ENCODE measurements at regions not wholly inside any gene's neighbourhood (a gene's known extent, or its start where the extent isn't known, plus 50 kb on each side); places are given as distances from the start of the nearest gene placed in this dataset.

DNA sequence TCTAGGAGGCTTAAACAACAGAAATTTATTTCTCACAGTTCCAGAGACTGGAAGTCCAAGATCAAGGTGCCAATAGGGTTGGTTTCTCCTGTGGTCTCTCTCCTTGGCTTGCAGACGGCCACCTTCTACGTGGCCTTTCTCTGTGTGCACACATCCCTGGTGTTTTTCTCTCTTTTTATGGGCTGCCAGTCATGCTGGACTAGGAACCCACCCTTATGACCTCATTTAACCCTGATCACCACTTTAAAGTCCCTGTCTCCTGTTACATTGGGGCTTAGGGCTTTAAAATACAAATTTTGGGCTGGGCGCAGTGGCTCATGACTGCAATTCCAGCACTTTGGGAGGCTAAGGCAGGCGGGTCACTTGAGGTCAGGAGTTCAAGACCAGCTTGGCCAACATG, 157.1 kb downstream of the TLE1 start:
- H3K4me3 Mint-ChIP-seq = no peak overlapping the region
- no peaks in the 10 kb centered on the region for H3K36me3 Mint-ChIP-seq
- H3K4me1 Mint-ChIP-seq = peaks cover 14 to 22% (median 20%) of the 10 kb centered on the region in 3 donors
- no peak for DNase-seq
- no peak overlapping the region for H3K27ac Mint-ChIP-seq
- H3K27me3 Mint-ChIP-seq = peaks cover 0 to 6% (median 5%) of the 10 kb centered on the region in 3 donors
- no peak for ATAC-seq (ENCODE audit: low read depth in 2 of 2)
- H3K9me3 Mint-ChIP-seq = peaks cover 0 to 3% (median 0%) of the 10 kb centered on the region in 7 donors

DNA sequence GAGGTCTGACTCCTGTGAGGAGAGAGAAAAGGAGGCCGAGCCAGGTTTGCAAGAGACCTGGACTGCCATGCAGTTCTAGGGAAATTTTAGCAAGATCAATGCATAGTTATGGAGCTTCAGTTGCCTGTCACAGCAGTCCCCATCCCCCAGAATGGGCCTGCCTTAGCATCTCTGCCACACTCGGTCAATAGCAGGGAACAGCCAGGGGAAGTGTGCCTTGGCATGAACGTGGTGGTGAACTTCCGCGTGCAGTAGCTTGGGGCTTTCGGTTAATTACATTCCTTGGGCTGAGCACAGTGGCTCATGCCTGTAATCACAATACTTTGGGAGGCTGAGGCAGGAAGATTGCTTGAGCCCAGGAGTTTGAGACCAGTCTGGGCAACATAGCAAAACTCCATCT, 157.8 kb downstream of the TLE1 start:
- peaks cover 4 to 12% (median 5%) of the 10 kb centered on the region in 3 donors for H3K27me3 Mint-ChIP-seq
- peaks cover 14 to 22% (median 20%) of the 10 kb centered on the region in 3 donors for H3K4me1 Mint-ChIP-seq
- no peak overlapping the region for H3K27ac Mint-ChIP-seq
- no peak for DNase-seq
- H3K36me3 Mint-ChIP-seq = no peaks in the 10 kb centered on the region
- peaks cover 0 to 3% (median 0%) of the 10 kb centered on the region in 7 donors for H3K9me3 Mint-ChIP-seq
- peak overlapping the region in 1 of 8 donors; percentile 1 for H3K4me3 Mint-ChIP-seq
- ATAC-seq (ENCODE audit: low read depth in 2 of 2) = no peak

DNA sequence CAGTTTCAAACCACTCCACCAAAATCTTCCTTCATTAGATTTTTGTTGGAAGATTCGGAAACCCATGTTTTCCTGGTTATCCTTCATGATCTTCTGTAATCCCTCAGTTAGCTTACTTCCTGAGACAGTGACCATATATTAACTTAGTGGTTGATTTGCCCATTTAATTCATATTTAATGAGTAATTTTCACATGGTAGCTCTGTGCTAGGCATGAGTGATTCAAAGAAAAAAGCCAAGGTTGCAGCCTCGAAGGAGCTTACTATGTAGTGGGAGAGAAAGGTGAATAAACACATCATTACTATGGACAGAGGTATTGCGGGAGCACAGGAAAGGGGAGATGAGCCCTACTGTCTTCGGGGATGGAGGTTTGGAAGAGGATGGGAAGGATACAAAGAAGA, 158.5 kb downstream of the TLE1 start:
- H3K9me3 Mint-ChIP-seq = peaks cover 0 to 3% (median 0%) of the 10 kb centered on the region in 7 donors
- no peak for ATAC-seq (ENCODE audit: low read depth in 2 of 2)
- DNase-seq = no peak
- peak overlapping the region in 3 of 8 donors; percentile 4 to 29 (median 13) for H3K4me3 Mint-ChIP-seq
- H3K36me3 Mint-ChIP-seq = no peaks in the 10 kb centered on the region
- peaks cover 14 to 22% (median 20%) of the 10 kb centered on the region in 3 donors for H3K4me1 Mint-ChIP-seq
- peak overlapping the region in 1 of 6 donors; percentile 73 for H3K27ac Mint-ChIP-seq
- H3K27me3 Mint-ChIP-seq = peaks cover 11 to 19% (median 12%) of the 10 kb centered on the region in 3 donors

DNA sequence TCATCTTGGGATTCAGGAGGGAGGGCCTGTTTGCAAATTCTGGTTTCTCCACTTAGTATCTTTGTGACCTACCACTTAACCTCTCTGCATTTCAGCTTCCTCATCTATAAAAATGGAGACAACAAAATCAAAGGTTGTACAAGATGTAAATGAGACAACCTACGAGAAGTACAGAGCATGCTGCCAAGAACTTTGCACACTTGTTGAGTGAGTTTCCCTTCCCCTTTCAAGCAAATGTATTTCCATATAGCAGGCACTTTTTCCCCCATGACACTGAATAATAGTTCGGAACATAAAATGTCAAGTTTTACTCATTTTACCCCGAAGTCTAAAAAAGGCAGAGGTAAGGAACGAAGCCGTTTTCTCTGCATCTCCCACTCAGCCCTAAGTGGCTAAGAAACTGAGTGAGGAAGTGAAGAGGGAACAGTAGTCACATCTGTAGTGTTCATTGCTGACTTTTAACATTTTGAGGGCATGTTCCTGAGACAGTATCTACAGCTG, 159.0 kb downstream of the TLE1 start:
- Mint-ChIP-seq H3K27me3 (peaks cover 11 to 23% (median 14%) of the 10 kb centered on the region in 3 donors), H3K4me1 (peaks cover 14 to 22% (median 20%) of the 10 kb centered on the region in 3 donors), H3K9me3 (peaks cover 0 to 3% (median 0%) of the 10 kb centered on the region in 7 donors), H3K27ac (no peak overlapping the region), H3K4me3 (peak overlapping the region in 6 of 8 donors; percentile 4 to 44 (median 12)), H3K36me3 (no peaks in the 10 kb centered on the region)
- DNase-seq (peak; percentile 45), ATAC-seq (ENCODE audit: low read depth in 2 of 2) (peak; percentile 95 to 96)

DNA sequence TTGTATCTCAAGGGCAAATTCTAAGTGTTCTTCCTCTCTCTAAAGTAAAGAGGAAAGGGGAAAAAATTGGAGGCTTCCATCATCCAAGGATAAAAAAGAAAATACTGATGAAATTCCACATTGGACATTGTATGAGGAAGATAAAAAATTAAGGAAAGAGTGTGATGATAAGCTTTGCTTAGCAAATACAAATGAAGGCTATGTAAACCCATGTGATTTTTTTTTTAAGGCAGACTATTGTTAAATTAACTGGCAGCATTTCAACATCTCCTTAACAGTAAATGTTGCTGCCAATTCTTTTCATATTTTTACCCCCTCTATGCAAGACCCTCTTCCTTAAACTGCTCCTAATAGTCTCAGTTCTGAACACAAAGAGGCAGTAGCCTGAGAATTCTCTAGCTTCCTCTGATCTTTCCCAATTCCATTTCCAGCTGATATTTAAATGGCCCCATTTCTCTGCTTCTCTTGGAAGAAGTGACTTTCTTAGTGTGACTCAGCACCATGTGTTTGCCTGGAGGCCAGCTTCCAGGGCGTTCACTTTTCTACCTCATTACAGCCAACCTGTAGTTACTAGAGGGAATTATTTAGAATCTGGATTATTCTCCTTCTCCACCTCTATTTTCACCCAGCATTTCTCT, 159.7 kb downstream of the TLE1 start:
- ATAC-seq (ENCODE audit: low read depth in 2 of 2) (no peak), DNase-seq (no peak)
- H3K36me3 Mint-ChIP-seq = no peaks in the 10 kb centered on the region
- peaks cover 0 to 3% (median 0%) of the 10 kb centered on the region in 7 donors for H3K9me3 Mint-ChIP-seq
- H3K27ac Mint-ChIP-seq = no peak overlapping the region
- peaks cover 11 to 23% (median 14%) of the 10 kb centered on the region in 3 donors for H3K27me3 Mint-ChIP-seq
- peaks cover 14 to 22% (median 20%) of the 10 kb centered on the region in 3 donors for H3K4me1 Mint-ChIP-seq
- H3K4me3 Mint-ChIP-seq = peak overlapping the region in 1 of 8 donors; percentile 4

DNA sequence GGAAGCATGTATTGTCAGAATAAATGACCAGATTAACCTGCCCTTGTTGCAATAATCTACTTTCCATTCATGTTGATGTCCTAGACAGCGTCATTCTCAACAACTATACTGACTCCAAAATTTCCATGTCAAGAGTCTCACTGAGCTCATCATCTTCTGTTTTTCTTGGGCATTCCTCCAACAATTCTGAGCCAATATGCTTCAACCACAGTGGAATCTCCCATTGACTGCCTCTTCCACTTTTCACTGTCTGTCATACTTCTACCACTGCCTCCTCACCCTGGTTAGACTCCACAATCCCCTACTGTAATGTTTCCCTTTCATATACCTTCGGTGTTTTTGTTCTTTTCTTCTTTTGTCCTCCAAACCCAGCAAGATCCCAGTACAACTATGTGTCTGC, 162.8 kb downstream of the TLE1 start:
- DNase-seq (no peak), ATAC-seq (ENCODE audit: low read depth in 2 of 2) (no peak)
- Mint-ChIP-seq H3K27ac (peak overlapping the region in 1 of 6 donors; percentile 0), H3K4me1 (peaks cover 26 to 31% (median 27%) of the 10 kb centered on the region in 3 donors), H3K9me3 (peaks cover 0 to 3% (median 0%) of the 10 kb centered on the region in 7 donors), H3K4me3 (no peak overlapping the region), H3K36me3 (no peaks in the 10 kb centered on the region), H3K27me3 (peaks cover 11 to 23% (median 19%) of the 10 kb centered on the region in 3 donors)

DNA sequence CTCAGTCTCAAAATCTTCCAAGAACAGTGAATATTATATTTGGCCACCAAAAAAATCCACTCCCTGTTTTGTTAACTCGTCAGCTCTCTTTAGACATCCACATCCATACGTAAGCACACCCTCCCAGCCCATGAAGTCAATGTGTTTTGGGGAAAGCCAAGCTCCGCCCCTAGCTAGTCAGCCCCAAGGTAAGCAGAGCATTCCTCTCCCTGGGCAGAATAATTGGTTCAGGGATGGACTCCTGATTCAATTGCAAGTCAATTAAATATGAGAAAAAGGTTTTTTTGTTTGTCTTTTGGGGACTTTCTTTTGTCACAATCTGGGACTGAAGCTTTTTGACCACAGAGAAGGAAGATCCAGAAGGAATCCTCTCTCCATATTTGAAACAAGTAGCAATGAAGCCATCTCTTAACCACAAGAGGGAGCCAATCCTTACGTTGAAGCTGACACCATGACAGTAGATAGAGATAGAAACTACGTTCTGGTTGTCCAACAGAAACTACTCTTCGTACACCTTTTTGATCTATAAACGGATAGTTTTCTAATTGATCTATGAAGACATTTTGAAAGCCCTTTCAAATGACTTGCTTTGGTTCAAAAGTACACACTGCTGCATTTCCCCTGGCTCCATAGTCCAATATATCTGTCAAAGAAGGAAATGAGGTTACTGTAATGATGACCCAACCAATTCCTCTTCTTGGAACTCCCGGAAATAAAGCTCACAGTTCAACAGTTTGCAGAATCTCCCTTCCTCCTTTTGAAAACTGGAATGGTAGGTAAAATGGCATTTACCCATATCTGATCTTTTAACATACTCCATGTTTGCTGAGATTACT, 166.4 kb downstream of the TLE1 start:
- H3K9me3 Mint-ChIP-seq = no peaks in the 10 kb centered on the region
- H3K4me1 Mint-ChIP-seq = peaks cover 6 to 13% (median 8%) of the 10 kb centered on the region in 3 donors
- peaks cover 11 to 19% (median 17%) of the 10 kb centered on the region in 3 donors for H3K27me3 Mint-ChIP-seq
- peak overlapping the region in 6 of 8 donors; percentile 36 to 57 (median 49) for H3K4me3 Mint-ChIP-seq
- peak overlapping the region in 1 of 6 donors; percentile 17 for H3K27ac Mint-ChIP-seq
- ATAC-seq (ENCODE audit: low read depth in 2 of 2) (peak; percentile 71 to 85), DNase-seq (peak; percentile 55)
- H3K36me3 Mint-ChIP-seq = no peaks in the 10 kb centered on the region

DNA sequence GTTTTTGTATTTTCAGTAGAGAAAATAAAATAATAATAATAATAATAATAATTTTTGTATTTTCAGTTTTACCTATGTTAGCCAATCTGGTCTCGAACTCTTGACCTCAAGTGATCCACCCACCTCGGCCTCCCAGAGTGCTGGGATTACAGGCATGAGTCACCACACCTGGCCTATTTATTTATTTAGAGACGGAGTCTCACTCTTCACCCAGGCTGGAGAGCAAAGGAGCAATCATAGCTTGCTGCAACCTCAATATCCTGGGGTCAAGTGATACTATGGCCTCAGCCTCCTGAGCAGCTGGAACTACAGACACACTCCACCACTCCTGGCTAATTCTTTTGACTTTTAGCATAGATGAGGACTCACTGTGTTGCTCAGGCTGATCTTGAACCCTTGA, 167.5 kb downstream of the TLE1 start:
- H3K9me3 Mint-ChIP-seq = no peaks in the 10 kb centered on the region
- H3K4me3 Mint-ChIP-seq = no peak overlapping the region
- DNase-seq = no peak
- H3K27ac Mint-ChIP-seq = no peak overlapping the region
- H3K27me3 Mint-ChIP-seq = peaks cover 11 to 24% (median 20%) of the 10 kb centered on the region in 3 donors
- no peak for ATAC-seq (ENCODE audit: low read depth in 2 of 2)
- H3K4me1 Mint-ChIP-seq = peaks cover 6 to 13% (median 8%) of the 10 kb centered on the region in 3 donors
- no peaks in the 10 kb centered on the region for H3K36me3 Mint-ChIP-seq

DNA sequence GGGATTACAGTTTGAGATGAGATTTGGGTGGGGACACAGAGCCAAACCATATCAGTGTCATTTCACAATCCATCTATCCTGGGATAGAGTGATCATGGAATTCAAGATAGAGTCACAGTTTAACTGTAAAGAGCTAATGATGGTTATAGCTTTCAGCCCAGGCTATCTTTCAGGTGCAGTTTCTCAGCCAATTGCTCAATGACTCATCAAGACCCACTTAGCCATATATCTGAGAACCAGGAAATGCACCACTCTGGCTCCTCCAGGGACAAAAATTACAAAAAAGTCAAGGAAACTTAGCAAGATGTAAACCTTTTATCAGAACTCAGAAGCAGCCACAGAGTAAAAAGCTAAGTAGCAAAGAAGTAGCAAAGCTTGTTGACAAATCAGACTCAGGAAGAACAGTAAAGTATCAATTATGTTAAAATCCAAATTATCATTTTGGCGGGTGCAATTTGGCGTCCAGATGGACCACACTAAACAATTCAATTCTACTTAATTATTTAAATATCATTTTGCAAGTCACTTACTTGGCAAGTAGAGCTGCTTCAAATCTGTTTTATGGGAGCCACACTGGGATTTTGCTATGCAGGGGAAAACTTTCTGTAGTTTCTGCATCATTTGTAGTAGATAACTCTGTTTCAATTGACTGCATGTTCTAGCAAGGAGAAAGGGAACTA, 169.4 kb downstream of the TLE1 start:
- Mint-ChIP-seq H3K9me3 (no peaks in the 10 kb centered on the region), H3K4me1 (peaks cover 6 to 13% (median 8%) of the 10 kb centered on the region in 3 donors)

DNA sequence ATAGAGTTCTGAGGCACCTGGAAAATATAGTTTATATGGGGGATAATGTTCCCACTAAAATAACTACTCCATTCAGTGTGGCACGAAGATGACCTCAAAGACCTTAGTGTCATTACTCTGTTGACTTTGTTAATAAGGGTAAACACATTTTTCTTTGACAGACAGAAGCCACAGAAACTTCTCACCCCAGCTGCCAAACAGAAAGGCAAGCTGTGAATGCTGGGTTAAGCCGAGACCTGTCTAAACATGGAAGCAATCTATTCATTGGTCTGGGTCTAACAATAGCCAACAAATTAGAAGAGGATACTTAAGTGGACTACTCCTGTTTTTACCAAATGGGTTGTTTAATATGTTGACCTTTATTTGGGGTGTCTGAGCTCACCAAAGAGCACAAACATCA, 171.4 kb downstream of the TLE1 start:
- H3K27ac Mint-ChIP-seq = no peak overlapping the region
- no peak overlapping the region for H3K4me3 Mint-ChIP-seq
- peaks cover 3 to 5% (median 4%) of the 10 kb centered on the region in 3 donors for H3K4me1 Mint-ChIP-seq
- peaks cover 0 to 16% (median 12%) of the 10 kb centered on the region in 3 donors for H3K27me3 Mint-ChIP-seq
- ATAC-seq (ENCODE audit: low read depth in 2 of 2) (no peak), DNase-seq (no peak)
- no peaks in the 10 kb centered on the region for H3K36me3 Mint-ChIP-seq
- no peaks in the 10 kb centered on the region for H3K9me3 Mint-ChIP-seq

More for the DNA sequence above, 169.4 kb downstream of the TLE1 start:
- DNase-seq (no peak), ATAC-seq (ENCODE audit: low read depth in 2 of 2) (no peak)
- Mint-ChIP-seq H3K27ac (peak overlapping the region in 1 of 6 donors; percentile 44), H3K36me3 (no peaks in the 10 kb centered on the region), H3K27me3 (peaks cover 0 to 19% (median 12%) of the 10 kb centered on the region in 3 donors), H3K4me3 (peak overlapping the region in 1 of 8 donors; percentile 10)

DNA sequence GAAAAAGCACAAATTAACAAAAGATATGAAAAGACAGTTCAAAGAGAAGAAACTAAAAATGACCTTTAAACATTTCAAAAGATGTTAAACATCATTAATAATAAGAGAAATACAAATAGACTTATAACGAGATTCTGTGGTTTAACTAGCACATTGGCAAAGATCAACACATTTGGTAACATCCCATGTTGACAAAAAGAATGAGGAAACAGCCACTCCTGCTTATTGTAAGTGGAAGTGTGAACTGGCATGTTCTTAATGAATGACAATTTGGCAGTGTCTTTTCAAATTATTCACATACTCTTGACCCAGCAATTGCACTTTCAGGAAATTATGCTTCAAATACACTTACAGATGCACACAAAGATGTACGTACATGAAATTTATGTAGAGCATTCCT, 176.3 kb downstream of the TLE1 start:
- no peak for DNase-seq
- H3K27ac Mint-ChIP-seq = no peak overlapping the region
- ATAC-seq (ENCODE audit: low read depth in 2 of 2) = no peak
- peaks cover 0 to 8% (median 2%) of the 10 kb centered on the region in 7 donors for H3K9me3 Mint-ChIP-seq
- peaks cover 20 to 38% (median 21%) of the 10 kb centered on the region in 3 donors for H3K27me3 Mint-ChIP-seq
- no peak overlapping the region for H3K4me3 Mint-ChIP-seq
- peaks cover 7% of the 10 kb centered on the region in 3 donors for H3K4me1 Mint-ChIP-seq
- peaks cover 0 to 8% of the 10 kb centered on the region in 2 donors for H3K36me3 Mint-ChIP-seq

DNA sequence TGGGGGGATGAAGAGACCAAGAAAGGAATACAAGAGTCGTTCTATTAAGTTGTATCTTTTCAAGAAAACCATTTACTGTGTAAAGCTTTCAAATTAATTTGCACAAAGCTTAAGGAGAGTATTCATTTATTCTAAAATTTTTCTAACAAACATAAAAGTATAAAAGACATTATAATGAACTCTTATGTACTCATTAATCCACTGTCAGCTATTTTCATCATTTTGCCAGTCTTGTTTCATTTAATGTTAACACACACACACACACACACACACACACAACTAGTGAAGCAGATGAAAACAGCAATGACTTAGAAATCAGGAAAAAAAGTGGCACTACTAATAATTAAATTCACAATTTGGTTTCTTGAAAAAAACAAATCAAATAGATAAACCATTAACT, 176.7 kb downstream of the TLE1 start:
- H3K27me3 Mint-ChIP-seq = peaks cover 20 to 38% (median 21%) of the 10 kb centered on the region in 3 donors
- peaks cover 0 to 10% (median 2%) of the 10 kb centered on the region in 7 donors for H3K9me3 Mint-ChIP-seq
- no peak overlapping the region for H3K27ac Mint-ChIP-seq
- no peak overlapping the region for H3K4me3 Mint-ChIP-seq
- H3K4me1 Mint-ChIP-seq = peaks cover 7% of the 10 kb centered on the region in 3 donors
- DNase-seq (no peak), ATAC-seq (ENCODE audit: low read depth in 2 of 2) (no peak)
- H3K36me3 Mint-ChIP-seq = peaks cover 0 to 11% of the 10 kb centered on the region in 2 donors

DNA sequence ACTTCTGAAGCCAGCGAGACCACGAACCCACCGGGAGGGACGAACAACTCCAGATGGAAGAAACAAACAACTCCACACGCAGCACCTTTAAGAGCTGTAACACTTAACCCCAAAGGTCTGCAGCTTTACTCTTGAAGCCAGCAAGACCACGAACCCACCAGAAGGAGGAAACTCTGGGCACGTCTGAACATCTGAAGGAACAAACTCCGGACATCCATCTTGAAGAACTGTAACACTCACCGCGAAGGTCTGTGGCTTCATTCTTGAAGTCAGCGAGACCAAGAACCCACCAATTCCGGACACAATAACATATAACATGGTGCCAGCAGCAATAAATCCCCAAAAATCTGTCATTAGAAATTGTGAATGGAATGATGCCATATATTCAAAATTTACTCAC, 180.9 kb downstream of the TLE1 start:
- peaks cover 0 to 10% (median 2%) of the 10 kb centered on the region in 7 donors for H3K9me3 Mint-ChIP-seq
- H3K4me1 Mint-ChIP-seq = peaks cover 7% of the 10 kb centered on the region in 3 donors
- H3K27ac Mint-ChIP-seq = no peak overlapping the region
- peaks cover 11 to 26% (median 21%) of the 10 kb centered on the region in 3 donors for H3K27me3 Mint-ChIP-seq
- DNase-seq = no peak
- peak overlapping the region in 6 of 8 donors; percentile 0 to 81 (median 33) for H3K4me3 Mint-ChIP-seq
- H3K36me3 Mint-ChIP-seq = peaks cover 0 to 11% of the 10 kb centered on the region in 2 donors
- no peak for ATAC-seq (ENCODE audit: low read depth in 2 of 2)

All from naive B cell (primary cell).